Stimulated activated naive CD8-positive, alpha-beta T cell treated with anti-CD3 and anti-CD28 coated beads, Interleukin-15, amount 100 ng/mL, for 72 hours (primary cell): ENCODE measurements at regions not wholly inside any gene's neighbourhood (a gene's known extent, or its start where the extent isn't known, plus 50 kb on each side); places are given as distances from the start of the nearest gene placed in this dataset.

ENCODE experiments used
- ATAC-seq: fragments of 150-1000 bp; cut with Tn5 transposase; 2 replicates; pipeline ENCODE4 v1.10.0; 2021; ENCODE audit warnings: mild to moderate bottlenecking, moderate library complexity
- DNase-seq, 2 donors: peaks; one replicate each; pipeline ENCODE4 v3.0.0; 2021 to 2022
- H3K27ac Mint-ChIP-seq, 2 donors: one replicate each; pipeline ENCODE4 v1.8.0; 2022; ENCODE audit warnings: mild to moderate bottlenecking in 2 of 2, mixed read lengths in 2 of 2, moderate library complexity in 2 of 2
- H3K27me3 Mint-ChIP-seq: one replicate; pipeline ENCODE4 v1.8.0; 2022; ENCODE audit warnings: mixed read lengths
- H3K4me1 Mint-ChIP-seq: one replicate; pipeline ENCODE4 v1.8.0; 2022; ENCODE audit warnings: mild to moderate bottlenecking, mixed read lengths
- H3K4me3 Mint-ChIP-seq, 2 donors: one replicate each; pipeline ENCODE4 v1.8.0; 2022; ENCODE audit warnings: mild to moderate bottlenecking in 2 of 2, mixed read lengths in 2 of 2, moderate library complexity in 1 of 2
- H3K9me3 Mint-ChIP-seq, 2 donors: one replicate each; pipeline ENCODE4 v1.8.0; 2022; ENCODE audit warnings: mixed read lengths in 2 of 2

DNA sequence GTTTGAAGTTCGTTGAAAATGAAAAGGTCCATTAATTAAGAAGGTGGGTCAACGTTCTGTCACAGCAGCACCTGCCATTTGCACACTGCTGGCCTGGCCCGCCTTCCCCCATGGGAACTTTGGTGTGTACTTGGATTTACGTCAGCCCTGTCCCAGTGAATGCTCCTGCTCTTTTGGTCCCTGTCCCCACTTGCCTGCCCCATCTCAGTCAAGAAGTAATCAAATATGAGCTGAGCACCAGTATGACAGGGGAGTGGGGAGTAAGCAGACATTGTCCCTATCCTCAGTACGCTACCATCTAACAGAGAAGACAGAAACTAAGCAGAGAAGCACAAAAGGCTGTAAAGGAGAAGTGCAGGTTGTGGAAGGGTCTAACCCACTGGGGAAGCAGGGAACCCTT is 65.1 kb downstream of the SLC4A3 start:
- no peak overlapping the region for H3K27ac Mint-ChIP-seq
- no peak overlapping the region for H3K4me3 Mint-ChIP-seq
- ATAC-seq (no peak), DNase-seq (no peak)
- H3K4me1 Mint-ChIP-seq = no peaks in the 10 kb centered on the region
- H3K9me3 Mint-ChIP-seq = peaks cover 0 to 4% of the 10 kb centered on the region in 2 donors
- peaks cover 55% of the 10 kb centered on the region for H3K27me3 Mint-ChIP-seq

DNA sequence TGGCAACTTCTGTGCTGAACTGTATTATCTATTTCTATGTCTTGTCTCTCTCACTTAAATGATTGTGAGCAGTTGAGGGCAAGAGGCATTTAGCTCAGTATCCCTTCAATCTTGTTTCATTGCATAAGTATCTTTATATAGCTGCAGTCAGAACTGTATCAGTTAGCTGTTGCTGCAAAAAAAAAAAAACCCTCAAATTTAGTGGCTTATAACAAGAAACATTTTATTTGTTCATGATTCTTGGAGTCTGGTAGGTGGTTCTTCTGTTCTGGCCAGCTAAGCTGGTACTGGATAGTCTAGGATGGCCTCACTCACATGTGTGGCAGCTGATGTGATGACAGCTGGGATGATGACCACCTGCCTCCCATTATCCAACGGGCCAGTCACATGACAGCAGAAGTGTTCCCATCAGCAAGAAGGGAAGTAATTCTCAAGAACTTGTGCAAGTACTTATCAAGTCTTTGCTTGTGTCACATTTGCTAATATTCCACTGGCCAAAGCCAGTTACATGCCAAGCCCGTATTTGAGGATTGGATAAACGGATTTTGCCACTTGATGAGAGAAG is 67.8 kb downstream of the SLC4A3 start:
- DNase-seq (no peak), ATAC-seq (no peak)
- H3K4me1 Mint-ChIP-seq = no peaks in the 10 kb centered on the region
- no peak overlapping the region for H3K27ac Mint-ChIP-seq
- H3K9me3 Mint-ChIP-seq = peaks cover 0 to 4% of the 10 kb centered on the region in 2 donors
- peaks cover 70% of the 10 kb centered on the region for H3K27me3 Mint-ChIP-seq
- H3K4me3 Mint-ChIP-seq = no peak overlapping the region

DNA sequence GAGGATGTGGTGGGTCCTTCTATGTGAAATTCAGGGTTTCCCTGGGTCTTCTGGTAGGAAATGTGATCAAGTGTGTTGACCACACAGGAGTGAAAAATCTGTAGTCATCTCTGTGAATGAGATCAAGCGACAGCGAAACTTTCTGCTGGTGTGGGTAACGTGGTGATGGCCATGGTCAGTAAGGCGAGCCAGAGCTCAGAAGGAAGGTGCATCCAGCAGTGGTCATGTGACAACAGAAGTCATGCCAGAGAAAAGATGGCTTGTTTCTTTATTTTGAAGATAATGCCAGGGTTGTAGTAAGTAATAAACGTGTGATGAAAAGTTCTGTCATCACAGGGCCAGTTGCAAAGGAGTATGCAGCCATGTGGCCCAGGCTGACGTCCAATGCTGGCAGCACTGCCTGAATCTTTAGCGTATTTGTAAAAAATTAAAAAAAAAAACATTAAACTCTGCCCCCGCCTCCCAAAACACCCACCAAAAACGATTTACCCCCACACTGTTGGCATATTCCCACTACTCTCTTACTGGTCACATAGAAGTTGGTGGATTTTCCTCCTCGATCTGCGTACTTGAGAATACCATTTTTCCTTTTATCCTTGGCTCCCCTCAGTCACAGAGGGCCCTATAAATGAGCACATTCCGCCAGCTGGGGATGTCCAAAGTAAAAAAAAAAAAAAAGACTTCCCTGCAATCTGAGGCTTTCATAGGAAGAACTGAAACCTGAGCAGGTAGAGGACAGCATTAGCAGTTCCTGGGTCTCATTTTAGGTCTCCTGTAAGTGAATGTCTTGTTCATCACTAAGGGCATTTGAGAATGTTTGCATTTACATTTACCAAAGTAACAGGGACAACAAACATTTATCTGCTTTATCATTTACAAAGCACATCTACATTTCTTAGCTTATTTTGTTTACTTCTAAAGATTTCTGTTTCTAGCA is 70.6 kb downstream of the SLC4A3 start:
- Mint-ChIP-seq H3K4me1 (no peaks in the 10 kb centered on the region), H3K27me3 (peaks cover 70% of the 10 kb centered on the region), H3K9me3 (peaks cover 0 to 4% of the 10 kb centered on the region in 2 donors), H3K4me3 (no peak overlapping the region), H3K27ac (no peak overlapping the region)
- DNase-seq (no peak), ATAC-seq (no peak)

DNA sequence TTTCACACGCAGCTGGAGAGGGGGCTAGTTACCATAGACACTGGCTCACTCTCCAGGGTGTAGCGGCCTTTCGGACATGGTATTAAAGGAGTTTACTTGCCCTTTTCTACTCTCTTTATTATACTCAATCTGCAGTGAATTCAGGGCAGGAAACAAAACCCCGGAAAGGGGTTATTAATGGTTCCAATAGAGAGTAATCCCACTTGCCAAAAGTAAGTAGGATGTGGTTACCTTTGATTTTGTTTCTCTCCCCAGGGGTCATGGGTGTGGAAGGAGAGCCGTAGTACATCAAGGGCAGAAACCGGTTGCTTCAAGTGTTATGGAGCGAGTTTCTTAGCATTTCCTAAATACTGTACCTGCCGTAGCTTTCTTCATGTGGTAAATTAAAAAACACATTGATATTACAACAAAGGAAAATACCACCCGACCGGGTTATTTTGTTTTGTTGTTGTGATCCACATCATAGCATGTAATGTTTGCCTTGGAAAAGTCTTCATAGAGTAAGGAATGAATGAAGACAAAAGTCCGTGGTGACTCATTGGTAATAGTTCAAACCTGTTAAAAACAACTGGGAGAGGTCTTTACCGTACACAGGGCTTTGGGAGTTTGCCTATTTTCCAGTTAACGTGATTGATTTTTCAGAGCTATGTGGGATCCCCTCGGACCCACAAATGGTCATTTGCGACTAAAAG is 71.5 kb downstream of the SLC4A3 start:
- H3K9me3 Mint-ChIP-seq = no peaks in the 10 kb centered on the region
- peaks cover 70% of the 10 kb centered on the region for H3K27me3 Mint-ChIP-seq
- no peak overlapping the region for H3K27ac Mint-ChIP-seq
- DNase-seq (no peak), ATAC-seq (no peak)
- H3K4me1 Mint-ChIP-seq = no peaks in the 10 kb centered on the region
- no peak overlapping the region for H3K4me3 Mint-ChIP-seq

DNA sequence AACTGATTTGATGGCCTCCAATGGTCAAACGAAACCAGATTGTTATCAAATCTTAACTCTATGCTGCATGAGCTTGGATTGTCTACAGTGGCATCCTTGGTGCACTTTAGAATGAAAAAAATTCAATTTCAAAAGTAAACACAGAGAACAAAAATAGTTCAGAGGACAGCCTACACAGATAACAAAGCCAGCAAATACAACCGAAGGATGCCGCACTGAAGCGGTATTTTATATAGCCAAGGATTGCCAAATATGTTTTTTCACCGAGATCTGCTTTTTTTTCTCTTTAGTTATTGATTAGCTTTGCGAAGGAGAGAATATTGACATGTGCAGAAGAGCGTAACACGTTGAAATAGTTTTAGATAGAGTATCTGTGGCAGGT is 72.0 kb downstream of the SLC4A3 start:
- Mint-ChIP-seq H3K4me3 (no peak overlapping the region), H3K27me3 (peaks cover 70% of the 10 kb centered on the region)
- ATAC-seq = no peak

DNA sequence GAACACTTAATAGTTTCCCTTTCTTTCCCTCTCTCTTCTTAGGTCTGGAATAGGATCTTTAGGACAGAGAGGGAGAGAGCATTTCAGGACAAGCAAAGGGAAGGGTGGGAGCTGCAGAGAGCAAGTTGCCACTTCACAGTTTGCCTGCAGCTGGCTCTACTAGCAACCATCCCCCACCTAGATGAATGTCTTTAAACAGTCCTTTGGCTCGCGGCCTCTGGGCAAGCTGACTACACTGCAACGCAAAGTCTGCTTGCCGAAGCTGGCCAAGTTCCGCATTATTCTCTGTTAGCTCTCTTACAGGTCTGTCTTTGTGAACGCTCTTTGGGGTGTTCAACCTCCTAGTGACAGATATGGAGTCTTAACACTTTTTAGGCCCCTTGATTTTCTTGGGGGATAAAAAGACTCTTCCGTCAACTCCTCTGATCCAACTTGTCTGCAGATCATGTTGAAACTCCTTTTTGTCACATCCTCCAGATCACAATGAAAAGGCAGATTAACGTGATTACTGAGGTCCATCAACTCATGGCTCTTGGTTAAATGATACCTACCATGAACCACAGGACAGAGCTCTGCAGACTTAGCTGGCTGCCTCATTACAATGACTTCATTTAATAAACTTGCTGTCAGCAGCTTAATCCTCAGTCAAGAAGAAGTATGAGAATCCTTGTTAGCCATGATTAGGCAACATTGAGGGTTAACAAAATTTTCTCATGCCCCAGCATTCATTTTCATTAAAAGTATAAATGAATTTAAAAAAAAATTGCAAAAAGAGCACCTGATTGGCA is 74.6 kb downstream of the SLC4A3 start:
- DNase-seq (no peak), ATAC-seq (no peak)
- Mint-ChIP-seq H3K4me1 (no peaks in the 10 kb centered on the region), H3K27me3 (peaks cover 63% of the 10 kb centered on the region), H3K9me3 (no peaks in the 10 kb centered on the region), H3K27ac (no peak overlapping the region), H3K4me3 (no peak overlapping the region)

More for the DNA sequence above, 72.0 kb downstream of the SLC4A3 start:
- H3K9me3 Mint-ChIP-seq = no peaks in the 10 kb centered on the region
- no peaks in the 10 kb centered on the region for H3K4me1 Mint-ChIP-seq
- H3K27ac Mint-ChIP-seq = no peak overlapping the region
- DNase-seq = no peak

DNA sequence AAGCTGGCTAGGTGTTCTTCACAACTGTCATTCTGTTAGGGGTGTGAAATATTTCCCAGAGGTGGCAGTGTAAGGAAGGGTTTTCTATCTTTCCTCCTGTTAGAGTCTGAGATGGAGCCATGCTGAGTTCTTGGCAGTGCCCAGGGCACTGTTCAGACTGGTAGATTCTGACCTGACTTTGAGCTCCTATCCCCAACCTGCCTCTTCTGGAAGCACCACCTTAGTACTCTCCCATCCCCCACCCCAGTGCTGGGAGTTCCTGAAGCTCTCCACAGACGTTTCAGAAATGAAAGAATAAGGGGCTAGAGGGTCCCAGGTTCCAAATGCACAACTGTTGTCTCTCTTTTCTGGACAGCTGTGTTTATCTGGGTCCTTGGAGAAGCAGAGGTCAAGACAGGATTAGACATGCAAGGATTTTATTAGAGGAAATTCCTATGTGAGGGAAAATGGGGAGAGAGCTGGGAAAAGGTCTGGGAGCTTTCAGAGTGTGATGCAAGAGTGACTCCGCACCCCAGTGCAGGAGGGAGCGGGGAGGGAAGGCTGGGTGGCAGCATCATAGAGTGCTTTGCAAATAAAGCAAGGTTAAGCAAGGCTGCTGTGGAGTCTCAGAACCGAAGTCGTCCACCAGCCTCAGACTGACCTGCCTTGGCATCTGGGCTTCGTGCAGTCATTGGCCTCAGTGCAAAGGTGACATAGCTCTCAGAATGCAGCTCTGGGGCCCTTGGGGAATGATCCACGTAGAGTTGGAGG is 75.5 kb downstream of the SLC4A3 start:
- no peak for ATAC-seq
- Mint-ChIP-seq H3K9me3 (no peaks in the 10 kb centered on the region), H3K4me1 (no peaks in the 10 kb centered on the region), H3K27ac (no peak overlapping the region), H3K27me3 (peaks cover 53% of the 10 kb centered on the region), H3K4me3 (no peak overlapping the region)
- DNase-seq = no peak

DNA sequence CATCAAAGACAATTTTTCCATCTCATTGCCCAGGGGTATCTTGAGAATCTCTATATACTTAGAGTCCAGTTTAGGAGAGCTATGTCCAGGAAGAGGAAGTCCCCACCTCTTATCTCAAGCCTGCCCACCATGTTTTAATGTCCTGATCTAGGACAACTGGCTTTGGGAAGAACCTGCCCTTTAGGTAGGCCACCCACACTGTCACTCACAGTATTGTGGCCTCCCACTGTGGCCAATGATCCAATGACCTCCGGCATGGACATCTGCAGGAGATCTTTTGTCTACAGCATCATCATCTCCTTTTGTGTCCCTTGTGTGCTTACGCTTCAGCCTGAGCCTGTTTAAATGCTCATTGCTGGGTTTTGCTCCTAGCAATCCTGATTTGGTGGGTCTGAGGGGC is 77.4 kb downstream of the SLC4A3 start:
- ATAC-seq = no peak
- peaks cover 34% of the 10 kb centered on the region for H3K27me3 Mint-ChIP-seq

DNA sequence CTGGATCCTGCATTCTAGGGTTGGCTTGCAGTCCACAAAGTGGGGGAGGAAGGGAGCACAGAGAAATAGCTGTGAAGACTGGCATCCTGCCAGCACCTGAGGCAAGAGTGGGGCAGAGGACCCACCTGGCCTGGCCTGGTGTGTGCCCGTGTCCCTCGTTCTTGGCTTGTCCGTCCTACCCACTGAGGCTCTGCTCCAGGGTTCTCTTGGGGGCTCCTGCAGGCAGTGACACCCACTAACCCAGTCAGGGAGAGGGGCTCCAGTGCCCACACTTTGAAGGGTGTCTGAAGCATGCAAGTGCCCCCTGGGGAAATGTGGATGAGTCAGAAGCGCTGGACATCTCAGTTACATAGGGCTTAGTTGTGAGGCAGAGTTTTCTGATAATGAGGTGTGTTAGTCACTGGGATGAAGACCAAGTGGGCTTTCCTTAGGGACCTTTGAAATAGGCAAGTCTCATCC is 79.4 kb downstream of the SLC4A3 start:
- Mint-ChIP-seq H3K9me3 (no peaks in the 10 kb centered on the region), H3K27ac (no peak overlapping the region), H3K4me1 (no peaks in the 10 kb centered on the region), H3K4me3 (no peak overlapping the region), H3K27me3 (peaks cover 43% of the 10 kb centered on the region)
- no peak for ATAC-seq
- no peak for DNase-seq

More for the DNA sequence above, 77.4 kb downstream of the SLC4A3 start:
- no peak for DNase-seq
- Mint-ChIP-seq H3K4me3 (no peak overlapping the region), H3K27ac (no peak overlapping the region), H3K9me3 (no peaks in the 10 kb centered on the region), H3K4me1 (no peaks in the 10 kb centered on the region)

DNA sequence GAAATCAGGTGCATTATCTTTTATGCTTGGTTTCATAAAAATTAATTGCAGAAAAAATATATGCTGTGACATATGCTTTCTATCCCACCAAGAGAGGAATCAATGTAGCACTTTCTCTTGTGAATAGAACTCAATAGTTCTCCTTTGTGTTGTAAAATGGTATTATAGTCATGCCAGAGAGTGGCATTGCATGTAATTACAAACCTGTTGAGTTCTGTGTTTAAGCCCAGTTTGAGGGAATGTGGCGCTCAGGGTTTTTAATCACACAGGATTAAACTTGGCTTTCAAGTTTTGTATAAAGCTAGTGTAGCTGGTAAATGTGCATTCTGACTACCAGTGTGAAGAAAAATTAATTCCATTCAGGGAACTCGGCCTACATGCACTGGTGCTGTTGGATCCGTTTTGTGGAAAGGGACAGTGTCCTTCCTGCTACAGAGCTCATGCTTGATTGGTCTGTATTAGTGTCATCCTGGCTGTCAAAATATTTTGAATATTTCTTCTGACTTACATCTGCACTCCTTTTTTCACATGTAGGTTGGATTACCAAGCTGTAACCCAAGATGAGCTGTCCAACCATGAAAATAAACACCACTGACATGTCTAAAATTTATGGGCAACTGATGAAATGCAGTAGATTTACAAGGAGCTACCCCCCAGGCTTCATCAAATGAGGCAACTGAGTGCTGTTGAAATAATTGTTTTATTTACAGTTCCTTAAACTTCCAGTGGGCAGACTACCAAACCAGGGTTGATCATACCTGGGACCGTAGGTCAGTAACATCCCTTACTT is 80.3 kb downstream of the SLC4A3 start:
- H3K27ac Mint-ChIP-seq = no peak overlapping the region
- DNase-seq (no peak), ATAC-seq (no peak)
- H3K4me3 Mint-ChIP-seq = no peak overlapping the region
- peaks cover 4 to 6% of the 10 kb centered on the region in 2 donors for H3K9me3 Mint-ChIP-seq
- no peaks in the 10 kb centered on the region for H3K4me1 Mint-ChIP-seq
- peaks cover 41% of the 10 kb centered on the region for H3K27me3 Mint-ChIP-seq

DNA sequence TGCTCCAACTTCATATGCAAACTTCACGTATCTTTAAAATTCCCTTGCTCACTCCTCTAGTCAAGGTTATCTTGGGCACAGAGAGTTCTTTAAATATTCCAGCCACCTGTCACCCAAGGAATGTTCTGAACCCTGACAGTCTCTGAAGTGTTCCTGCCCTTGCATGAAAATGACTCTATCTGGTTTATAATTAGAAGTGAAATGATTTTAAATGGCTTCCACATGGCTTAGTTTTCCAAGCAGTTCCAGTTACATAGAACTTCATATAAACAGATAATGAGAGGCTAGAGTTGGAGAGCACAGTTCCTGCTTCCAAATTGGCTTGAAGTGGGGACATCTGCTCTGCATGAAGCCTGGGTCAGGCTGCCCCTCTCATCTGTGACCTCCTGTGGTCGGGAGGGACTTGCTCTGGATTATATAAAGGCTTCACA is 81.9 kb downstream of the SLC4A3 start:
- Mint-ChIP-seq H3K4me1 (no peaks in the 10 kb centered on the region), H3K27me3 (peaks cover 36% of the 10 kb centered on the region), H3K4me3 (no peak overlapping the region), H3K27ac (no peak overlapping the region), H3K9me3 (peaks cover 10 to 17% of the 10 kb centered on the region in 2 donors)
- DNase-seq (no peak), ATAC-seq (no peak)

DNA sequence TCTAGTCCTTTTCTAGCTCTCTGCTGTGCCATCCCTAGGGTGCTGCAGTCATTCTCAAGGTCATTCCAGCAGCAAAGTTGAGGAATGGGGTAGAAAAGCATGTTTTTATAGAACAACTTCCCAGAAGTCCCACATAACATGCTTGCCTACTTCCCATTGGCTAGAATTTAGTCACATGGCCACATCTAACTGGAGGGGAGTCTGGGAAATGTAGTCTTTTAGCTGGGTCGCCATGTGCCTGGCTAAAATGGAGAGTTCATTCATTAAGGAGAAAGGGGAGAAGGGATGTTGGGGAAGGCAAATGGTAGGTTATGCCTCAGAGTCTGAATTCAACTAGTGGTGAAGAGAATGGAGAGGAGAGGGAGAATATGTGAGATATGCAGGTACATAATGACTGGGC is 85.7 kb downstream of the SLC4A3 start:
- Mint-ChIP-seq H3K27me3 (peaks cover 38% of the 10 kb centered on the region), H3K27ac (peak overlapping the region in 1 of 2 donors; percentile 31), H3K9me3 (peaks cover 10 to 23% of the 10 kb centered on the region in 2 donors), H3K4me3 (no peak overlapping the region), H3K4me1 (no peaks in the 10 kb centered on the region)
- ATAC-seq = peak; percentile 42
- DNase-seq = no peak

DNA sequence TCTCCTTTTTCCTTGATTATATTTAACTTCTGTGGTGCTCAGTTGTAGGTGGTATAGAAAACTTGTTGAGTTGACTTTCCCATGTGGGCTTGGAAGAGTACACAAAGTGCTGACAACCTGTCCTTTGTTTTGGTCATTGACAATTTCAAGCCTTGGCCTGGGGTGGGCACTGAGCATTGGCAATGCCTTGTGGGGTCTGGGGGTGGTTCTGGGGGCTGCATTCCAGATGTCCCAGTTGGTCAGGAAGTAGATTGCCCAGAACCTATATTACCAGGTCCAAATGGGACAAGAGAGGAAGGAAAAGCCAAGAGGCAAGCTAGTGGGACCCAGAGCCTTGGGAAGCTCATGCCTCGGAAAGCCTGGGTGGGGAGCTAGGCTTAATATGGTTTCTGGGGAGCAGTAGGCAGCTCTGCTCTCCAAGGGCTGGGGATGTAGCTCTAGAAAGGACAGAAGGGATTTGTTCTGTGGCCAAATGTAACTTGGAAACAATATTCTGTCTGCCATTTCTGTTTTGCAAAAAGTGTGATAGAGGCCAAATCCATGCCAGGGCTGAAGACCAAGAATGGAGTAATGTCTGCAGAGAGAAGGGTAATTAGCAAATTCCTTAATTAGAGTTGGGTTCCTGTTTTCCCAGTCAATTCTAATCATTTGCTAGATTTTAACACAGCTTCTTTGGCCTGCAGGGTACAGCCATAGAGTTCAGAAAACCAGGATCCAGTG is 87.4 kb downstream of the SLC4A3 start:
- Mint-ChIP-seq H3K27me3 (peaks cover 55% of the 10 kb centered on the region), H3K9me3 (peaks cover 10 to 23% of the 10 kb centered on the region in 2 donors)

More for the DNA sequence above, 87.4 kb downstream of the SLC4A3 start:
- no peak overlapping the region for H3K4me3 Mint-ChIP-seq
- DNase-seq = no peak
- no peak overlapping the region for H3K27ac Mint-ChIP-seq
- no peaks in the 10 kb centered on the region for H3K4me1 Mint-ChIP-seq
- no peak for ATAC-seq
